ENCODE measurements at regions not wholly inside any gene's neighbourhood (a gene's known extent, or its start where the extent isn't known, plus 50 kb on each side); places are given as distances from the start of the nearest gene placed in this dataset.

- no peak overlapping the region for H2AFZ ChIP-seq (ENCODE audit: low read depth)
- no peak overlapping the region; a peak in 1 of 4 replicates for H3K27ac ChIP-seq (ENCODE audit: low read depth in 2 of 2, low read length in 1 of 2)
- peaks cover 9% of the 10 kb centered on the region for H3F3A ChIP-seq (replicated peaks; ENCODE audit: insufficient read depth)
- no peaks in the 10 kb centered on the region for H3K79me2 ChIP-seq (ENCODE audit: insufficient read depth)
- ChIA-PET POLR2A (no interaction called here), CTCF (interaction anchor here (0.6 to 1.2 kb wide), 4 partner anchors 12 to 1349 kb away, joined by 3 to 4 read pairs (median 4); no protein-coding TSS in a partner anchor)
- no peaks in the 10 kb centered on the region for H4K20me1 ChIP-seq (ENCODE audit: insufficient read depth)
- TF ChIP-seq JUND (IDR thresholded peaks at IDR 0.05) (no peak), ELF1 (IDR thresholded peaks at IDR 0.05) (no peak), MXI1 (IDR thresholded peaks at IDR 0.05; ENCODE audit: low read depth, low read length) (no peak), PBX3 (IDR thresholded peaks at IDR 0.05) (no peak), SIN3A (IDR thresholded peaks at IDR 0.05; ENCODE audit: borderline replicate concordance, low read depth, low read length) (no peak), YY1 (IDR thresholded peaks at IDR 0.05; ENCODE audit: low read depth) (no peak), FOXJ3 (CRISPR knock-in tag; IDR thresholded peaks at IDR 0.05) (no peak), REST (IDR thresholded peaks at IDR 0.05; ENCODE audit: low read depth, low read length) (no peak), GABPA (IDR thresholded peaks at IDR 0.05; ENCODE audit: low read depth) (no peak), RFX5 (IDR thresholded peaks at IDR 0.05; ENCODE audit: low read length) (no peak), NFIC (IDR thresholded peaks at IDR 0.05; ENCODE audit: borderline replicate concordance) (no peak), NRF1 (IDR thresholded peaks at IDR 0.05; ENCODE audit: low read depth, low read length) (no peak), CHD2 (IDR thresholded peaks at IDR 0.05; ENCODE audit: low read length, partially characterized antibody) (no peak), TCF12 (IDR thresholded peaks at IDR 0.05) (no peak)
- H3K4me1 ChIP-seq (ENCODE audit: control insufficient read depth in 1 of 2, insufficient read depth in 2 of 2, low read depth in 1 of 2, low read length in 1 of 2), result peaks cover 3 to 5% of the 10 kb centered on the region in 2 experiments; a peak in 3 of 4 replicates
- no peaks in the 10 kb centered on the region for H3K9me3 ChIP-seq
- H3K4me3 ChIP-seq (ENCODE audit: low read depth in 2 of 2, low read length in 1 of 2), result no peak overlapping the region
- H3K36me3 ChIP-seq (replicated peaks in 1 of 2; ENCODE audit: control insufficient read depth in 1 of 2, insufficient read depth in 2 of 2, low read length in 1 of 2), result no peaks in the 10 kb centered on the region
- H3K9ac ChIP-seq, result no peak overlapping the region
- 68% methylated on average over 5 of the region's 5 CpGs for WGBS (ENCODE audit: low lambda C conversion rate)
- no peaks in the 10 kb centered on the region for H3K27me3 ChIP-seq (ENCODE audit: insufficient read depth)
- no peak for DNase-seq
- no peak overlapping the region for H3K4me2 ChIP-seq
- no peaks in the 10 kb centered on the region for H3K9me2 ChIP-seq
Observed at GRCh38 chr3:64900617-64901521, 213.1 kb upstream of the ADAMTS9 start.
